DMS153 (cell line): ENCODE measurements at regions not wholly inside any gene's neighbourhood (a gene's known extent, or its start where the extent isn't known, plus 50 kb on each side); places are given as distances from the start of the nearest gene placed in this dataset.

Source experiments
- DNase-seq: peaks from one replicate; lab custom pipeline; 2025; lab: John Stamatoyannopoulos, UW

GRCh38 chr3:127375151-127375930 lies 87.5 kb upstream of the PRR20G start:
- DNase-seq = no peak

GRCh38 chr3:127374086-127375010 lies 86.5 kb upstream of the PRR20G start:
- DNase-seq = no peak

- DNase-seq = no peak
Measured at GRCh38 chr3:127373441-127374085, 85.7 kb upstream of the PRR20G start.

GRCh38 chr3:127371846-127372245 lies 84.0 kb upstream of the PRR20G start:
- DNase-seq = no peak

GRCh38 chr3:127371334-127371733 lies 83.5 kb upstream of the PRR20G start:
- no peak for DNase-seq

GRCh38 chr3:127370906-127371305 lies 83.1 kb upstream of the PRR20G start:
- DNase-seq = no peak

- DNase-seq = no peak
Measured at GRCh38 chr3:127369356-127369935, 81.6 kb upstream of the PRR20G start.

- DNase-seq = peak; percentile 40
Measured at GRCh38 chr3:127368186-127369032, 80.6 kb upstream of the PRR20G start.

GRCh38 chr3:127367593-127367992 lies 79.7 kb upstream of the PRR20G start:
- DNase-seq = no peak

- no peak for DNase-seq
Measured at GRCh38 chr3:127366383-127366782, 78.5 kb upstream of the PRR20G start.

- no peak for DNase-seq
Measured at GRCh38 chr3:127365163-127365798, 77.4 kb upstream of the PRR20G start.

GRCh38 chr3:127363891-127364290 lies 76.0 kb upstream of the PRR20G start:
- no peak for DNase-seq

GRCh38 chr3:127363171-127363570 lies 75.3 kb upstream of the PRR20G start:
- no peak for DNase-seq

GRCh38 chr3:127360647-127361046 lies 72.8 kb upstream of the PRR20G start:
- no peak for DNase-seq

- DNase-seq = no peak
Measured at GRCh38 chr3:127358641-127359040, 70.8 kb upstream of the PRR20G start.

GRCh38 chr3:127356381-127356780 lies 68.5 kb upstream of the PRR20G start:
- no peak for DNase-seq

GRCh38 chr3:127354761-127355160 lies 66.9 kb upstream of the PRR20G start:
- no peak for DNase-seq

- no peak for DNase-seq
Measured at GRCh38 chr3:127352612-127353011, 64.8 kb upstream of the PRR20G start.

GRCh38 chr3:127351775-127352350 lies 64.0 kb upstream of the PRR20G start:
- DNase-seq = peak; percentile 14

- no peak for DNase-seq
Measured at GRCh38 chr3:127351321-127351720, 63.5 kb upstream of the PRR20G start.
